ENCODE measurements at regions not wholly inside any gene's neighbourhood (a gene's known extent, or its start where the extent isn't known, plus 50 kb on each side); places are given as distances from the start of the nearest gene placed in this dataset.

GRCh38 chr16:79728923-79729240 lies 128.3 kb upstream of the MAF start:
- H3K36me3 ChIP-seq (ENCODE audit: insufficient read depth, low read length), result no peaks in the 10 kb centered on the region
- no peak overlapping the region for H3K9ac ChIP-seq (ENCODE audit: insufficient read length)
- no peak overlapping the region for H3K4me3 ChIP-seq
- TF ChIP-seq FOXP2 (optimal IDR thresholded peaks at IDR 0.05; ENCODE audit: control extremely low read depth, extremely low read length, insufficient read depth) (no peak), EZH2 (IDR thresholded peaks at IDR 0.05) (no peak), POLR2AphosphoS5 (IDR thresholded peaks at IDR 0.05; ENCODE audit: borderline replicate concordance, low read depth, low read length) (no peak)
- no peaks in the 10 kb centered on the region for H3K9me3 ChIP-seq (ENCODE audit: low read depth, low read length)
- no peak for DNase-seq (ENCODE audit: low read depth, low spot score)
- no peak overlapping the region for H3K27ac ChIP-seq

GRCh38 chr16:79728048-79728922 lies 127.7 kb upstream of the MAF start:
- no peak for DNase-seq (ENCODE audit: low read depth, low spot score)
- Histone ChIP-seq H3K9me3 (ENCODE audit: low read depth, low read length) (no peaks in the 10 kb centered on the region), H3K27ac (no peak overlapping the region), H3K9ac (ENCODE audit: insufficient read length) (no peak overlapping the region), H3K4me3 (no peak overlapping the region), H3K36me3 (ENCODE audit: insufficient read depth, low read length) (no peaks in the 10 kb centered on the region)
- TF ChIP-seq EZH2 (IDR thresholded peaks at IDR 0.05) (no peak), POLR2AphosphoS5 (IDR thresholded peaks at IDR 0.05; ENCODE audit: borderline replicate concordance, low read depth, low read length) (no peak), FOXP2 (optimal IDR thresholded peaks at IDR 0.05; ENCODE audit: control extremely low read depth, extremely low read length, insufficient read depth) (no peak)

- H3K4me3 ChIP-seq, result no peak overlapping the region
- H3K9ac ChIP-seq (ENCODE audit: insufficient read length), result no peak overlapping the region
- H3K27ac ChIP-seq, result no peak overlapping the region
- DNase-seq (ENCODE audit: low read depth, low spot score), result no peak
- H3K36me3 ChIP-seq (ENCODE audit: insufficient read depth, low read length), result no peaks in the 10 kb centered on the region
- H3K9me3 ChIP-seq (ENCODE audit: low read depth, low read length), result no peaks in the 10 kb centered on the region
- no peak for TF ChIP-seq POLR2AphosphoS5 (IDR thresholded peaks at IDR 0.05; ENCODE audit: borderline replicate concordance, low read depth, low read length)
- TF ChIP-seq EZH2 (IDR thresholded peaks at IDR 0.05), result no peak
- TF ChIP-seq FOXP2 (optimal IDR thresholded peaks at IDR 0.05; ENCODE audit: control extremely low read depth, extremely low read length, insufficient read depth), result no peak
Observed at GRCh38 chr16:79726902-79727301, 126.4 kb upstream of the MAF start.

GRCh38 chr16:79725051-79725450 lies 124.5 kb upstream of the MAF start:
- TF ChIP-seq FOXP2 (optimal IDR thresholded peaks at IDR 0.05; ENCODE audit: control extremely low read depth, extremely low read length, insufficient read depth) (no peak), EZH2 (IDR thresholded peaks at IDR 0.05) (no peak), POLR2AphosphoS5 (IDR thresholded peaks at IDR 0.05; ENCODE audit: borderline replicate concordance, low read depth, low read length) (no peak)
- no peak overlapping the region for H3K27ac ChIP-seq
- H3K36me3 ChIP-seq (ENCODE audit: insufficient read depth, low read length), result no peaks in the 10 kb centered on the region
- H3K4me3 ChIP-seq, result no peak overlapping the region
- DNase-seq (ENCODE audit: low read depth, low spot score), result no peak
- H3K9ac ChIP-seq (ENCODE audit: insufficient read length), result no peak overlapping the region
- no peaks in the 10 kb centered on the region for H3K9me3 ChIP-seq (ENCODE audit: low read depth, low read length)

- Histone ChIP-seq H3K4me3 (no peak overlapping the region), H3K9me3 (ENCODE audit: low read depth, low read length) (no peaks in the 10 kb centered on the region), H3K27ac (no peak overlapping the region), H3K9ac (ENCODE audit: insufficient read length) (no peak overlapping the region), H3K36me3 (ENCODE audit: insufficient read depth, low read length) (no peaks in the 10 kb centered on the region)
- DNase-seq (ENCODE audit: low read depth, low spot score), result no peak
- TF ChIP-seq FOXP2 (optimal IDR thresholded peaks at IDR 0.05; ENCODE audit: control extremely low read depth, extremely low read length, insufficient read depth) (no peak), POLR2AphosphoS5 (IDR thresholded peaks at IDR 0.05; ENCODE audit: borderline replicate concordance, low read depth, low read length) (no peak), EZH2 (IDR thresholded peaks at IDR 0.05) (no peak)
Observed at GRCh38 chr16:79723583-79724168, 123.1 kb upstream of the MAF start.

- no peak overlapping the region for H3K9ac ChIP-seq (ENCODE audit: insufficient read length)
- no peak overlapping the region for H3K4me3 ChIP-seq
- no peak for TF ChIP-seq EZH2 (IDR thresholded peaks at IDR 0.05)
- no peaks in the 10 kb centered on the region for H3K36me3 ChIP-seq (ENCODE audit: insufficient read depth, low read length)
- no peak for DNase-seq (ENCODE audit: low read depth, low spot score)
- no peaks in the 10 kb centered on the region for H3K9me3 ChIP-seq (ENCODE audit: low read depth, low read length)
- H3K27ac ChIP-seq, result no peak overlapping the region
Observed at GRCh38 chr16:79721270-79721669, 120.7 kb upstream of the MAF start.

- TF ChIP-seq POLR2AphosphoS5 (IDR thresholded peaks at IDR 0.05; ENCODE audit: borderline replicate concordance, low read depth, low read length) (no peak), EZH2 (IDR thresholded peaks at IDR 0.05) (no peak), FOXP2 (optimal IDR thresholded peaks at IDR 0.05; ENCODE audit: control extremely low read depth, extremely low read length, insufficient read depth) (no peak)
- no peaks in the 10 kb centered on the region for H3K9me3 ChIP-seq (ENCODE audit: low read depth, low read length)
- H3K27ac ChIP-seq, result no peak overlapping the region
- H3K36me3 ChIP-seq (ENCODE audit: insufficient read depth, low read length), result no peaks in the 10 kb centered on the region
- no peak overlapping the region for H3K9ac ChIP-seq (ENCODE audit: insufficient read length)
- H3K4me3 ChIP-seq, result no peak overlapping the region
- no peak for DNase-seq (ENCODE audit: low read depth, low spot score)
Observed at GRCh38 chr16:79717333-79718137, 117.0 kb upstream of the MAF start.

- no peak for DNase-seq (ENCODE audit: low read depth, low spot score)
- no peak overlapping the region for H3K27ac ChIP-seq
Observed at GRCh38 chr16:79716645-79717332, 116.3 kb upstream of the MAF start.

More at GRCh38 chr16:79716645-79717332, 116.3 kb upstream of the MAF start:
- H3K36me3 ChIP-seq (ENCODE audit: insufficient read depth, low read length), result no peaks in the 10 kb centered on the region
- TF ChIP-seq EZH2 (IDR thresholded peaks at IDR 0.05) (no peak), FOXP2 (optimal IDR thresholded peaks at IDR 0.05; ENCODE audit: control extremely low read depth, extremely low read length, insufficient read depth) (no peak), POLR2AphosphoS5 (IDR thresholded peaks at IDR 0.05; ENCODE audit: borderline replicate concordance, low read depth, low read length) (no peak)
- H3K4me3 ChIP-seq, result no peak overlapping the region
- no peaks in the 10 kb centered on the region for H3K9me3 ChIP-seq (ENCODE audit: low read depth, low read length)
- no peak overlapping the region for H3K9ac ChIP-seq (ENCODE audit: insufficient read length)
